HepG2 (cell line): ENCODE measurements at regions not wholly inside any gene's neighbourhood (a gene's known extent, or its start where the extent isn't known, plus 50 kb on each side); places are given as distances from the start of the nearest gene placed in this dataset.

Experiments used
- ATAC-seq: fragments of 200-7000 bp; cut with Tn5 transposase; 3 replicates; pipeline ENCODE4 v1.9.1; 2020; ENCODE audit warnings: mild to moderate bottlenecking, moderate library complexity
- BruUV-seq: library from RNA; stranded (reverse); fragments of 400-500 nt; replicated peaks from 2 replicates; lab custom pipeline; 2021; lab: Mats Ljungman, UMichigan
- CTCF ChIA-PET: fragments of 300-600 bp; formaldehyde crosslinking; extraction: SDS; loops from one replicate; lab custom pipeline; 2021; ENCODE audit warnings: low total read pairs, inconsistent platforms, low intra/inter-chr PET ratio; lab: Yijun Ruan, JAX
- POLR2A ChIA-PET: fragments of 350-600 bp; sonication (Branson Sonifier 250); formaldehyde crosslinking; loops from one replicate; lab custom pipeline; 2020; ENCODE audit warnings: antibody characterized with exemption, inconsistent platforms; lab: Yijun Ruan, JAX
- DNase-seq: peaks from one replicate; pipeline ENCODE4 v3.0.0-alpha.2; 2015; ENCODE audit warnings: low spot score
- FAIRE-seq: peaks from 3 replicates; lab custom pipeline; 2011; peaks lifted over from hg19 to GRCh38; lab: Jason Lieb, UNC
- H2AFZ ChIP-seq: one replicate; pipeline ENCODE4 v1.6.1; 2011; ENCODE audit warnings: low read length, inconsistent platforms
- H3K27ac ChIP-seq: fragments of 300-600 bp; 3 replicates; pipeline ENCODE4 v1.8.0; 2011; ENCODE audit warnings: mixed run types, mild to moderate bottlenecking, mixed read lengths, low read length, inconsistent platforms; ENCODE audit not compliant: insufficient read depth; ENCODE audit errors: extremely low read length
- H3K27me3 ChIP-seq, 2 experiments: fragments of 200-600 bp in 1 of 2; 2 replicates in 1 of 2; 3 replicates in 1 of 2; pipeline versions ENCODE4 v1.6.0 to v1.8.0; 2011; ENCODE audit warnings: low read length in 2 of 2, mild to moderate bottlenecking in 2 of 2, moderate library complexity in 2 of 2, inconsistent platforms in 1 of 2; ENCODE audit not compliant: insufficient read depth in 2 of 2, control insufficient read depth in 1 of 2
- H3K36me3 ChIP-seq, 2 experiments: fragments of 200-600 bp in 1 of 2; replicated peaks in 1 of 2; 2 replicates in 1 of 2; 3 replicates in 1 of 2; pipeline versions ENCODE4 v1.5.1 to v1.8.0; 2011; ENCODE audit warnings: low read length in 2 of 2, inconsistent platforms in 1 of 2; ENCODE audit not compliant: insufficient read depth in 2 of 2, control insufficient read depth in 1 of 2
- H3K4me1 ChIP-seq: 2 replicates; pipeline ENCODE4 v1.5.1; 2012; ENCODE audit warnings: low read length, inconsistent platforms; ENCODE audit not compliant: insufficient read depth
- H3K4me2 ChIP-seq: 2 replicates; pipeline ENCODE4 v1.6.0; 2011; ENCODE audit warnings: low read depth, low read length, inconsistent platforms
- H3K4me3 ChIP-seq, 3 experiments: fragments of 200-600 bp in 1 of 3; sonication (generic), shearing (Covaris generic) in 1 of 3; replicated peaks in 1 of 3; 2 replicates each; pipeline ENCODE4 v1.5.1; 2011 to 2016; ENCODE audit warnings: low read length in 3 of 3, inconsistent platforms in 2 of 3, low read depth in 2 of 3, mild to moderate bottlenecking in 2 of 3, control low read depth in 1 of 3, mixed read lengths in 1 of 3; ENCODE audit not compliant: insufficient read depth in 1 of 3
- H3K79me2 ChIP-seq: one replicate; pipeline ENCODE4 v1.6.1; 2011; ENCODE audit warnings: low read length, inconsistent platforms; ENCODE audit not compliant: insufficient read depth
- H3K9ac ChIP-seq: 2 replicates; pipeline ENCODE4 v1.6.0; 2011; ENCODE audit warnings: mild to moderate bottlenecking, low read depth, low read length, inconsistent platforms; ENCODE audit not compliant: insufficient read depth
- H3K9me3 ChIP-seq: 2 replicates; pipeline ENCODE4 v1.5.1; 2012; ENCODE audit warnings: mild to moderate bottlenecking, low read length
- H4K20me1 ChIP-seq: 2 replicates; pipeline ENCODE4 v1.6.0; 2011; ENCODE audit warnings: inconsistent platforms, mild to moderate bottlenecking, low read length, moderate library complexity; ENCODE audit not compliant: insufficient read depth
- SOX5 ChIP-seq: IDR thresholded peaks from 2 replicates; pipeline ENCODE4 v1.6.1; 2016; ENCODE audit warnings: borderline replicate concordance
- SUZ12 ChIP-seq: fragments of 150-350 bp; IDR thresholded peaks from 2 replicates; pipeline ENCODE4 v1.6.1; 2014; ENCODE audit warnings: low read depth, low read length
- TOPORS ChIP-seq: sonication (generic); formaldehyde crosslinking; IDR thresholded peaks from 2 replicates; pipeline ENCODE4 v1.8.0; 2023; ENCODE audit warnings: mild to moderate bottlenecking, missing genetic modification reagents
- ZKSCAN8 ChIP-seq: IDR thresholded peaks from 2 replicates; pipeline ENCODE4 v1.6.1; 2016; ENCODE audit warnings: borderline replicate concordance, missing genetic modification reagents, missing compliant biosample characterization
- ZMAT3 ChIP-seq: sonication (generic); formaldehyde crosslinking; conservative IDR thresholded peaks from 2 replicates; pipeline ENCODE4 v1.7.0; 2021; ENCODE audit warnings: missing genetic modification reagents
- ZNF367 ChIP-seq: sonication (generic); formaldehyde crosslinking; IDR thresholded peaks from 2 replicates; pipeline ENCODE4 v1.4.0; 2020; ENCODE audit warnings: missing genetic modification reagents, borderline replicate concordance
- ZNF766 ChIP-seq: sonication (generic); formaldehyde crosslinking; IDR thresholded peaks from 2 replicates; pipeline ENCODE4 v1.5.0; 2020; ENCODE audit warnings: missing genetic modification reagents, borderline replicate concordance
- ZNF790 ChIP-seq: sonication (generic); formaldehyde crosslinking; IDR thresholded peaks from 2 replicates; pipeline ENCODE4 v1.8.0; 2022; ENCODE audit warnings: missing genetic modification reagents, mild to moderate bottlenecking, borderline replicate concordance
- WGBS: methylation state at CpG from one replicate; pipeline ENCODE4 v1.1.6; 2017; ENCODE audit warnings: low lambda C conversion rate; 5-methylcytosine and 5-hydroxymethylcytosine counted together
- in situ Hi-C: cut with HindIII; loops from 2 replicates; pipeline ENCODE4 v1.10.0; 2017; ENCODE audit warnings: low pct_unique_long_range_greater_than_20kb; ENCODE audit not compliant: extremely low pct_ligation_motif_present
- intact Hi-C: fragments of 100-400 bp; cut with micrococcal nuclease; formaldehyde crosslinking; loops from one replicate; pipeline ENCODE4 v1.10.0; 2022; ENCODE audit not compliant: unreplicated experiment
- TF ChIP-seq, protein P1 (sequence below): sonication (generic); formaldehyde crosslinking; IDR thresholded peaks from 2 replicates; pipeline ENCODE4 v1.4.0; 2020; ENCODE audit warnings: missing genetic modification reagents; ENCODE audit errors: not compliant biosample characterization
- TF ChIP-seq, protein P2 (sequence below): sonication (generic); formaldehyde crosslinking; IDR thresholded peaks from 2 replicates; pipeline ENCODE4 v1.5.0; 2020; ENCODE audit warnings: mild to moderate bottlenecking, missing genetic modification reagents
- TF ChIP-seq, protein P3 (sequence below): sonication (generic); formaldehyde crosslinking; IDR thresholded peaks from 2 replicates; pipeline ENCODE4 v1.8.1; 2022; ENCODE audit warnings: low read depth, mild to moderate bottlenecking, missing genetic modification reagents
- TF ChIP-seq, protein P4 (sequence below): sonication (generic); formaldehyde crosslinking; IDR thresholded peaks from 2 replicates; pipeline ENCODE4 v1.5.0; 2020; ENCODE audit warnings: missing genetic modification reagents, mild to moderate bottlenecking, borderline replicate concordance
- TF ChIP-seq, protein P5 (sequence below): sonication (generic); formaldehyde crosslinking; IDR thresholded peaks from 2 replicates; pipeline ENCODE4 v1.4.0; 2020; ENCODE audit warnings: mild to moderate bottlenecking, low read depth, missing genetic modification reagents
- TF ChIP-seq, protein P6 (sequence below): sonication (generic); formaldehyde crosslinking; IDR thresholded peaks from 2 replicates; pipeline ENCODE4 v1.4.0; 2020; ENCODE audit warnings: mild to moderate bottlenecking, missing genetic modification reagents
- TF ChIP-seq, protein P7 (sequence below): sonication (generic); formaldehyde crosslinking; IDR thresholded peaks from 2 replicates; pipeline ENCODE4 v1.8.1; 2023; ENCODE audit warnings: missing genetic modification reagents, mild to moderate bottlenecking, borderline replicate concordance

DNA sequence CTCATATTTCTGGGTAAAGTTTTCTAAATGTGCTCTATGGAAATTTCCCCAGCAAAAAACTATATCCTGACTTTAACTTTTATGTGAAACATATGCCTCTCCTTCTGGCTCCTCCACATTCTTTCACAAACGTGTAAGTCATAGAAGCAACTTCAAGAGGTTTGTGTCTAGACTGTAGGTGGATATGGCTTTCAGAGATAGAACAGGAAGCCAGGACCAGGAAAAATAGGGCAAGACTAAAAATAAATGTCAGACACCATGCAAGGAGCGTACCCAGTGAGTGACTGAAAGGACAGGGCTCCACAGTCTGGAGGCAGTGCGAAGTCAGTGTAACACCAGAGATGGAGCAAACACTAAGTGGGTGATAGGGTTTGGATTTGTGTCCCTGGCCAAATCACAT lies 240.7 kb downstream of the COX7C start:
- Histone ChIP-seq H3K4me3 (no peak overlapping the region), H3K36me3 (no peaks in the 10 kb centered on the region), H3K4me1 (no peaks in the 10 kb centered on the region), H3K27me3 (no peaks in the 10 kb centered on the region), H3K9me3 (peaks cover 2% of the 10 kb centered on the region; the same call in 1 of the 2 replicates), H3K9ac (no peak overlapping the region), H4K20me1 (no peaks in the 10 kb centered on the region), H2AFZ (no peak overlapping the region)
- no peak for ATAC-seq
- no TSS peak for BruUV-seq
- DNase-seq, result no peak
- FAIRE-seq, result no peak
- in situ Hi-C loops, result no loop called here
- CTCF ChIA-PET, result no interaction called here
- TF ChIP-seq, protein P1, sequence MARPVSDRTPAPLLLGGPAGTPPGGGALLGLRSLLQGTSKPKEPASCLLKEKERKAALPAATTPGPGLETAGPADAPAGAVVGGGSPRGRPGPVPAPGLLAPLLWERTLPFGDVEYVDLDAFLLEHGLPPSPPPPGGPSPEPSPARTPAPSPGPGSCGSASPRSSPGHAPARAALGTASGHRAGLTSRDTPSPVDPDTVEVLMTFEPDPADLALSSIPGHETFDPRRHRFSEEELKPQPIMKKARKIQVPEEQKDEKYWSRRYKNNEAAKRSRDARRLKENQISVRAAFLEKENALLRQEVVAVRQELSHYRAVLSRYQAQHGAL, result no peak
- no peak for TF ChIP-seq SUZ12
- TF ChIP-seq, protein P2, sequence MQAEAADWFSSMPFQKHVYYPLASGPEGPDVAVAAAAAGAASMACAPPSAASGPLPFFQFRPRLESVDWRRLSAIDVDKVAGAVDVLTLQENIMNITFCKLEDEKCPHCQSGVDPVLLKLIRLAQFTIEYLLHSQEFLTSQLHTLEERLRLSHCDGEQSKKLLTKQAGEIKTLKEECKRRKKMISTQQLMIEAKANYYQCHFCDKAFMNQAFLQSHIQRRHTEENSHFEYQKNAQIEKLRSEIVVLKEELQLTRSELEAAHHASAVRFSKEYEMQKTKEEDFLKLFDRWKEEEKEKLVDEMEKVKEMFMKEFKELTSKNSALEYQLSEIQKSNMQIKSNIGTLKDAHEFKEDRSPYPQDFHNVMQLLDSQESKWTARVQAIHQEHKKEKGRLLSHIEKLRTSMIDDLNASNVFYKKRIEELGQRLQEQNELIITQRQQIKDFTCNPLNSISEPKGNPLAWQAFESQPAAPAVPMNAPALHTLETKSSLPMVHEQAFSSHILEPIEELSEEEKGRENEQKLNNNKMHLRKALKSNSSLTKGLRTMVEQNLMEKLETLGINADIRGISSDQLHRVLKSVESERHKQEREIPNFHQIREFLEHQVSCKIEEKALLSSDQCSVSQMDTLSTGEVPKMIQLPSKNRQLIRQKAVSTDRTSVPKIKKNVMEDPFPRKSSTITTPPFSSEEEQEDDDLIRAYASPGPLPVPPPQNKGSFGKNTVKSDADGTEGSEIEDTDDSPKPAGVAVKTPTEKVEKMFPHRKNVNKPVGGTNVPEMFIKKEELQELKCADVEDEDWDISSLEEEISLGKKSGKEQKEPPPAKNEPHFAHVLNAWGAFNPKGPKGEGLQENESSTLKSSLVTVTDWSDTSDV (CRISPR knock-in tag), result no peak
- TF ChIP-seq, protein P3, sequence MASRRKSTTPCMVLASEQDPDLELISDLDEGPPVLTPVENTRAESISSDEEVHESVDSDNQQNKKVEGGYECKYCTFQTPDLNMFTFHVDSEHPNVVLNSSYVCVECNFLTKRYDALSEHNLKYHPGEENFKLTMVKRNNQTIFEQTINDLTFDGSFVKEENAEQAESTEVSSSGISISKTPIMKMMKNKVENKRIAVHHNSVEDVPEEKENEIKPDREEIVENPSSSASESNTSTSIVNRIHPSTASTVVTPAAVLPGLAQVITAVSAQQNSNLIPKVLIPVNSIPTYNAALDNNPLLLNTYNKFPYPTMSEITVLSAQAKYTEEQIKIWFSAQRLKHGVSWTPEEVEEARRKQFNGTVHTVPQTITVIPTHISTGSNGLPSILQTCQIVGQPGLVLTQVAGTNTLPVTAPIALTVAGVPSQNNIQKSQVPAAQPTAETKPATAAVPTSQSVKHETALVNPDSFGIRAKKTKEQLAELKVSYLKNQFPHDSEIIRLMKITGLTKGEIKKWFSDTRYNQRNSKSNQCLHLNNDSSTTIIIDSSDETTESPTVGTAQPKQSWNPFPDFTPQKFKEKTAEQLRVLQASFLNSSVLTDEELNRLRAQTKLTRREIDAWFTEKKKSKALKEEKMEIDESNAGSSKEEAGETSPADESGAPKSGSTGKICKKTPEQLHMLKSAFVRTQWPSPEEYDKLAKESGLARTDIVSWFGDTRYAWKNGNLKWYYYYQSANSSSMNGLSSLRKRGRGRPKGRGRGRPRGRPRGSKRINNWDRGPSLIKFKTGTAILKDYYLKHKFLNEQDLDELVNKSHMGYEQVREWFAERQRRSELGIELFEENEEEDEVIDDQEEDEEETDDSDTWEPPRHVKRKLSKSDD, result no peak
- no peak for TF ChIP-seq ZKSCAN8 (CRISPR knock-in tag)
- no peak for TF ChIP-seq ZNF367 (CRISPR knock-in tag)
- TF ChIP-seq, protein P4, sequence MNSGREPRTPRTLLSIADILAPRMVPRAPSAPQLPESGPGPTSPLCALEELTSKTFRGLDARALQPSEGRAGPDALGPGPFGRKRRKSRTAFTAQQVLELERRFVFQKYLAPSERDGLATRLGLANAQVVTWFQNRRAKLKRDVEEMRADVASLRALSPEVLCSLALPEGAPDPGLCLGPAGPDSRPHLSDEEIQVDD (CRISPR knock-in tag), result no peak
- TF ChIP-seq ZNF766 (CRISPR knock-in tag), result no peak
- TF ChIP-seq SOX5 (CRISPR knock-in tag), result no peak
- TF ChIP-seq, protein P5, sequence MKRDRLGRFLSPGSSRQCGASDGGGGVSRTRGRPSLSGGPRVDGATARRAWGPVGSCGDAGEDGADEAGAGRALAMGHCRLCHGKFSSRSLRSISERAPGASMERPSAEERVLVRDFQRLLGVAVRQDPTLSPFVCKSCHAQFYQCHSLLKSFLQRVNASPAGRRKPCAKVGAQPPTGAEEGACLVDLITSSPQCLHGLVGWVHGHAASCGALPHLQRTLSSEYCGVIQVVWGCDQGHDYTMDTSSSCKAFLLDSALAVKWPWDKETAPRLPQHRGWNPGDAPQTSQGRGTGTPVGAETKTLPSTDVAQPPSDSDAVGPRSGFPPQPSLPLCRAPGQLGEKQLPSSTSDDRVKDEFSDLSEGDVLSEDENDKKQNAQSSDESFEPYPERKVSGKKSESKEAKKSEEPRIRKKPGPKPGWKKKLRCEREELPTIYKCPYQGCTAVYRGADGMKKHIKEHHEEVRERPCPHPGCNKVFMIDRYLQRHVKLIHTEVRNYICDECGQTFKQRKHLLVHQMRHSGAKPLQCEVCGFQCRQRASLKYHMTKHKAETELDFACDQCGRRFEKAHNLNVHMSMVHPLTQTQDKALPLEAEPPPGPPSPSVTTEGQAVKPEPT (CRISPR knock-in tag), result no peak
- TF ChIP-seq, protein P6, sequence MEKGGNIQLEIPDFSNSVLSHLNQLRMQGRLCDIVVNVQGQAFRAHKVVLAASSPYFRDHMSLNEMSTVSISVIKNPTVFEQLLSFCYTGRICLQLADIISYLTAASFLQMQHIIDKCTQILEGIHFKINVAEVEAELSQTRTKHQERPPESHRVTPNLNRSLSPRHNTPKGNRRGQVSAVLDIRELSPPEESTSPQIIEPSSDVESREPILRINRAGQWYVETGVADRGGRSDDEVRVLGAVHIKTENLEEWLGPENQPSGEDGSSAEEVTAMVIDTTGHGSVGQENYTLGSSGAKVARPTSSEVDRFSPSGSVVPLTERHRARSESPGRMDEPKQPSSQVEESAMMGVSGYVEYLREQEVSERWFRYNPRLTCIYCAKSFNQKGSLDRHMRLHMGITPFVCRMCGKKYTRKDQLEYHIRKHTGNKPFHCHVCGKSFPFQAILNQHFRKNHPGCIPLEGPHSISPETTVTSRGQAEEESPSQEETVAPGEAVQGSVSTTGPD, result no peak
- no peak for TF ChIP-seq ZNF790
- TF ChIP-seq TOPORS (CRISPR knock-in tag), result no peak
- TF ChIP-seq ZMAT3 (CRISPR knock-in tag), result no peak
- TF ChIP-seq, protein P7, sequence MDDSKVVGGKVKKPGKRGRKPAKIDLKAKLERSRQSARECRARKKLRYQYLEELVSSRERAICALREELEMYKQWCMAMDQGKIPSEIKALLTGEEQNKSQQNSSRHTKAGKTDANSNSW (CRISPR knock-in tag), result no peak
- TF ChIP-seq, all 625 proteins: peak for 0
- intact Hi-C loops, result no loop called here
- POLR2A ChIA-PET, result no interaction called here
- no peak overlapping the region for H3K4me2 ChIP-seq
- WGBS, result 13% methylated on average over 3 of the region's 3 CpGs
- H3K79me2 ChIP-seq, result no peaks in the 10 kb centered on the region
- H3K27ac ChIP-seq, result no peak overlapping the region
